GM21619 (cell line): ENCODE measurements at regions not wholly inside any gene's neighbourhood (a gene's known extent, or its start where the extent isn't known, plus 50 kb on each side); places are given as distances from the start of the nearest gene placed in this dataset.

Experiments used
- ATAC-seq: cut with Tn5 transposase; IDR thresholded peaks from one replicate; pipeline ENCODE4 v1.9.1; 2021; ENCODE audit not compliant: unreplicated experiment

GRCh38 chr3:24830230-24831152 is 335.8 kb upstream of the THRB start:
- ATAC-seq: no peak

DNA sequence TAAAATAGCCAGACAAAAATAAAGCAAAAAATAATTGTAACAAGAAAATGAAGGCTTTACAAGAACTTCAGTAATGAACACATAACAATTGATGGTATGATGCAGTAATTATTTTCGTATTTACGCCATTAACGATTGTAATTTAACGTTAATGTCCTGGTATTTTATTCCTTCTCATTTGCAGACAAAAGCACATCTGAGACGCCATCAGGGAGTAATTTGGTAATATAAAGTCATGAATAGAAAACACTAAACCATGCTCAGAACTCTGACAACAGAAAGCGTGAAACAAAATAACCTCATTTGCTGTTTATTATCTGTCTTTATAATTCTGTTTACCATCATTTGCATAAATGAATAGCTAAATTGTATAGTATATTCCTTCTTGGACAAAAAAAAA is 336.6 kb upstream of the THRB start:
- ATAC-seq: no peak

DNA sequence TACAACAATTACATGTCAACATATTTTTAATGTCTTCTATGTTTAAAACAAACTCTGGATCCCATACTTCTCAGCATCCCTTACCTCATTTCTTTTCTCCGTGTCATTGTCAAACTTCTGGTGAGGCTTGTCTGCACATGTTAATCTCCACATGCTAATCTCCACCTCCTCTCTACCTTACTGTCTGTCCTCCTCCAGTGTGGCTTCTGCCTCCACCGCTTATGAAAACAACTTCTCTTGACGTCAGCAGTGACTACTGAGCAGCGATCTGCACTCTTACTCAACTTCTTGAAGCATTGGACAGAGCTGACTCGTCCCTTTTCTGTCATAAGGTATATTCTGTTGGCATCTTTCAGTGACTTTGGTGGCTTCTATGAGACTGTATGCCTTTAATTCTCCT is 338.2 kb upstream of the THRB start:
- ATAC-seq: no peak

GRCh38 chr3:24834442-24834841 is 339.8 kb upstream of the THRB start:
- no peak for ATAC-seq

- no peak for ATAC-seq
These were observed 340.9 kb upstream of the THRB start for GRCh38 chr3:24835510-24835909.

- no peak for ATAC-seq
These were observed 343.0 kb upstream of the THRB start for GRCh38 chr3:24837601-24838000.

- no peak for ATAC-seq
These were observed 343.9 kb upstream of the THRB start for GRCh38 chr3:24838533-24838932.

DNA sequence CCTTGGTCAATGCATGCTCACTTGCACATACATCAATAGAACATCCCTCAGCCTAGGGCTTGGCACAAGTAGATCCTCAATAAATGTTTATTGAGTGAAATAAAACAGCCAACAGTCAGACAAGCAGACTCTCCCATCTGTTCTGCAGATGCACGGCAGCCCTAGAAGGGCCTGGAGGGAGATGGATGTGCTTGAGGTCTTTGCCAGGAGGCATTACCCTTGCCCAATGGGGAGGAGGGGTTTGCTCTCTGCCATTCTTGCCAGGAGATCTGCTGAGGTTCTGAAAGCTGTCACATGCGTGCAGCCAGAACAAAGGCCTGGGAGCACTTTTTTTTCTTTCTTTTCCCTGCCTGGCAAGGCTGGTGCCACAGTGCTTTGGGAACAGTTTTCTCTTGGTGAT is 349.3 kb upstream of the THRB start:
- no peak for ATAC-seq

DNA sequence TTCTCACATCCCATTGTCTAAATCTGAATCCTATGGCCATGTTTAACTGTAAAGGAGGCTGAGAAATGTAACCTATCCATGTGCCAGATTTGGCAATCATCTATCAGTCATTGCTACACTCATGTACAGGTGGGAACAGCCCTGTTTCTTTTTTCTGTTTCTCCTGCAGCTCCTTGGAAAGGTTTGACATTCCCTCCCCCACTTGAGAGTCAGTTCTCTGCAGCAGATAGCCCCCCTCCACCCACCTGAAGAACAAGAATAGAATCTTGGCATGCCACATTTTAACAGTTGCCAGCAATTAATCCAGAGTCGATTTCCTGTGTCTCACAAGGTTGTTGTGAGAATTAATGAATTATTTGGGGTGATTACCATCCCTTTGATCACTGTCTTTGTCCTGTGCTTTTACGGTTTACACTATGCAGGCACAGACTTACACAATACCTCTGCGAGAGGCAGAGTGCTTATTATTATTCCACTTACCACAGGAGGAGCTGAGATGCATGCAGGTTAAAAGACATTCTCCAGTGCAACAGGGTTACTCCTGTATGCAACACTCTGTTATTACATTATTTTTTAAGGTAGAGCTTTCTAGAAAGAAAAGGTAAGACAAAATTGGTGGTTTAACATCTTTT is 351.0 kb upstream of the THRB start:
- no peak for ATAC-seq

- ATAC-seq: no peak
These were observed 351.7 kb upstream of the THRB start for GRCh38 chr3:24846286-24846860.

- no peak for ATAC-seq
These were observed 355.6 kb upstream of the THRB start for GRCh38 chr3:24850245-24850644.

DNA sequence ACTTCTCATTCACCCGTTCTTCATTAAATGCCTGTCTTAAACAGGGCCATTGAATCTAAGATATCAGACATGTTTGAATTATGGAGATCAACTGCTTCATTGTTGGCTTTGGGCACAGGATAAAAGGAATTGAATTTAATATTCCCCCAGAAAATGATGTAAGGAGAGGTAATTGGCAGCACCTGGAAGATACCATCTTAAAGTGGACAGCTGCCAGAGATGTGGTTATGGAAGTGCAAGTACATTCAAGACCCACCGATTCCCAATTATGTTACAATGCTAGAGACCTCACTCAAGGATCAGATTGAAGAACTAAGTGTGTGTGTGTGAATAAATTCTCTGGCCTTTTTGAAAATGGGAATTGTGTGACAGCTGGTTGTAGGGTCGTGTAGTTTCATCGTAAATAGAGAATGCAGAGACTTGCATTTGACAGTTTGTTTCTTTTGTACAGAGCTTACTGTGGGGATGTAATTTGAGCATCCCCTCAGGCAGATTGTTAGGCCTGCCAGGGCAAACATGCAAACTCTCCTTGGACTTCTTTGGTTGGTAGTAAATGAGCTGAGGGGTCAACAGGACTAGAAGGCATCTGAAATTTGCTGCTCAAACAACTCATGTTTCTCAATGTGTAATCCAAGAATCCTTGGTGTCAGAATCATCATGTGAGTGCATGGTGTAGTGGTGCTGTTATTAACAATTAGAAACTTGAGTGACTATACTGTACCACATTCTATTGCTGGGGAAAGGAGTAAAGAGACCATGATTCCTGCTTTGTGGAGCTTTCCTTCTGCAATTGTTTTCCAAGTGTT is 359.2 kb upstream of the THRB start:
- no peak for ATAC-seq

GRCh38 chr3:24854748-24855147 is 360.1 kb upstream of the THRB start:
- no peak for ATAC-seq

DNA sequence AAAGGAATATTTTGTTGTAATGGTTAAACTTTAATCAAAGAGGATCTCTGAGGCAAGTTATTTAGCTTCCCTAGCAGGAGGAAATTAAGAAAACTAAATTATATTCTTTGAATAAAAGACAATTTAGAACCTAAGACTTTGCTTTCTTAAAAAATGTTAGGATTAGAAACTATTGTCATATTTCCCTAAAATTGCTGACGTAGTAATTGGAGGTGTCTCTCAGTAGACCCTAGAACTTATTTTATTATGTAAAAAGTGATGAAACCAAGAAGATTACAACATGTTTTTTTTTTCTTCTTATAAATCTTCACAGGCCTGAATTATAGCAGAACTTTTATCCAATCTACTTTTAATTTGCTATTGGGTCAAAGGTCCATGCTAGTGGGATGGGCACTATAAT is 363.3 kb upstream of the THRB start:
- ATAC-seq: no peak

GRCh38 chr3:24863215-24863614 is 368.6 kb upstream of the THRB start:
- no peak for ATAC-seq

DNA sequence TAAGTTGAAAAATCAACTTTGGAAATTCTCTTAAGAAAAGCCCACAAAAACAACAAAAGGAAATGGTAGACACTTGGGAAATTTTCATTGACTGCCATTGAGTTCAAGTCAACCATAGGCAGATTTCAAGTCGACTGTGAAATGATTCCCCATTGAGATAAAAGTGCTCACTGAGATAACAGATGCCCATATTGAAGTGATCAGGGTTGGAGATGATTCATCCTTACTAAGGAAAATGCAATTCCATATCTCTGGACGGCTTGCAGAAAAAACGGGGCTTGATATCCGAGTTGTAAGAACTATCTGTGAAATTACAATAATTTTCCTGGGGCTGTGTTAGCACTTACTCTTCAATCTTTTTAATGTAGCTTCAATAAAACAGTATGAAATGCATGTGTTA is 373.1 kb upstream of the THRB start:
- no peak for ATAC-seq

DNA sequence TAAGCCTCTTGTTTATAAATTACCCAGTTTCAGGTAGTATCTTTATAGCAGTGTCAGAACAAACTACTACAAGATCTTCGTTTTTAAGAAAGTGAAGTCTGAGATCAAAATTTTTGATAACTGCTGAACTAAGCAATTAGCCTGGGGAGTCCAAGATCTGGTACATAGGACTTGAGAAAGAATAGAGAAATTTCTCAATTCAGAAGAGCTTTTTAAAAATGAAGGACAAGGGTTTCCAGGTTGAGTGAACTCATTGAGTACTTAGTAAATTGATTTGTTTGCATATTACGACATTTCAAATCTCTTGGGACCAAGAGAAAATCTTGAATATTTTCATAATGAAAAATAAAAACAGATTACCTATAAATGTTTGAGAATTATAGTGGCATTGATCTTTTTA is 386.6 kb upstream of the THRB start:
- no peak for ATAC-seq

DNA sequence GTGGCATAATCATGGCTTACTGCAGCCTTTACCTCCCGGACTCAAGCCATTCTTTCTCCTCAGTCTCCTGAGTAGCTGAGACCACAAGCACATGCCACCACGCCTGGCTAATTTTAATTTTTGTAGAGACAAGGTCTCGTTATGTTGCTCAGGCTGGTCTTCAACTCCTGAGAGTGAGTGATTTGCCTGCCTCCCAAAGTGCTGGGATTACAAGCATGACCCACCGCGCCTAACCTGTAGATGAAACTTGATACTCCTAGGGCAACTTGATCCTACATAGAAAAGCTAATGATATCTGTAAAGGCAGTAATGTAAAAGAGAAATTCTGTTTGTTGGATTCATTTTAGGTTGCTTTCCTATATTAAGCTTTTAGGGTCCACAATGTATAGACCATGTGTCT is 391.9 kb upstream of the THRB start:
- ATAC-seq: no peak

GRCh38 chr3:24890012-24890411 is 395.4 kb upstream of the THRB start:
- no peak for ATAC-seq

GRCh38 chr3:24899373-24899772 is 404.7 kb upstream of the THRB start:
- no peak for ATAC-seq

DNA sequence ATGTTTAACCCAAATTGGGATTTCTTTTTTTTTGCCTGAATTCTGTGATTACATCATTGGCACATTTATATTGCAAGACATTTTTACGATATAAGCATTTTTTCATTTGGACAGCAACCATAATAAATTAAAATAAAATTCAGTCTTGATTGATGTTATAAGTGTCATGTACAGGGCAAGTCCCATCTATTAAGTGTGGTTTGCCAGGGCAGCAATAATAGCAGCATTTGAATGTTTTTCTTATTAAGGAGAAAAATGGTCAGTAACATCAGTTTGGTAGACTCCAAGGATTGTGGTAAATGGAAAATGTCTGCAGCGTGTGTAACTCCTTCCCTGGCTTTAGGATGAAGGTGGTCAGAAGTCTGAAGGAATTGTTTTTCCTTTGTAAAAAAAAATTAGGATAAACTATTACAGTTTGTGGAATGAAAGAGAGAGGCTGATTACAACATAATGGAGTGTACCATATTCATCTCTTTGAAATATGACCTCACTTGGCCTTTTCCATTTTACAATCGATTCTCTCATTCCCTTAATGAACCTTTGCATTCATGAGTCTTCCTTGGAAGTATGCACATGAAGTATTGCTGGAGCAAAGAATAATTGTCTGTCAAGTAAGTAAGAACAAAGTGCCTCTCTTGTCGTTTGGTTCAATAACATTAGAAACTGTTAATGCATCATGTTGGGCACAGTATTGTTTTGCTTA is 405.4 kb upstream of the THRB start:
- ATAC-seq: no peak
